Choroid plexus epithelial cell (primary cell): ENCODE measurements at regions not wholly inside any gene's neighbourhood (a gene's known extent, or its start where the extent isn't known, plus 50 kb on each side); places are given as distances from the start of the nearest gene placed in this dataset.

Experiments used
- DNase-seq: peaks from one replicate; pipeline ENCODE4 v3.0.0-alpha.2; 2010; ENCODE audit warnings: low read depth
- H3K4me3 ChIP-seq: 2 replicates; pipeline ENCODE4 v1.5.1; 2011; ENCODE audit warnings: low read depth, mild to moderate bottlenecking, control low read depth, low read length, moderate library complexity
- CTCF ChIP-seq: conservative IDR thresholded peaks from 2 replicates; pipeline ENCODE4 v1.5.1; 2011; ENCODE audit warnings: low read depth, mild to moderate bottlenecking, control low read depth, inconsistent platforms, low read length, moderate library complexity

- no peak overlapping the region for H3K4me3 ChIP-seq
- DNase-seq = no peak
- no peak for TF ChIP-seq CTCF
These were observed 517.7 kb upstream of the SULF2 start for GRCh38 chr20:48302844-48303542.

GRCh38 chr20:48302149-48302548 is 516.9 kb upstream of the SULF2 start:
- no peak overlapping the region for H3K4me3 ChIP-seq
- no peak for TF ChIP-seq CTCF
- DNase-seq = no peak

- no peak for DNase-seq
- TF ChIP-seq CTCF = no peak
- H3K4me3 ChIP-seq = no peak overlapping the region
These were observed 515.9 kb upstream of the SULF2 start for GRCh38 chr20:48301189-48301588.

GRCh38 chr20:48300529-48300928 is 515.2 kb upstream of the SULF2 start:
- H3K4me3 ChIP-seq = no peak overlapping the region
- no peak for TF ChIP-seq CTCF
- no peak for DNase-seq

- no peak overlapping the region for H3K4me3 ChIP-seq
- DNase-seq = peak; percentile 95
- TF ChIP-seq CTCF = no peak
These were observed 513.7 kb upstream of the SULF2 start for GRCh38 chr20:48298851-48299484.

GRCh38 chr20:48298433-48298832 is 513.2 kb upstream of the SULF2 start:
- TF ChIP-seq CTCF = no peak
- no peak overlapping the region for H3K4me3 ChIP-seq
- no peak for DNase-seq

- TF ChIP-seq CTCF = no peak
These were observed 510.7 kb upstream of the SULF2 start for GRCh38 chr20:48295966-48296421.

More at GRCh38 chr20:48295966-48296421, 510.7 kb upstream of the SULF2 start:
- DNase-seq = peak; percentile 80
- H3K4me3 ChIP-seq = no peak overlapping the region
